Neural cell (in vitro differentiated cells): ENCODE measurements at regions not wholly inside any gene's neighbourhood (a gene's known extent, or its start where the extent isn't known, plus 50 kb on each side); places are given as distances from the start of the nearest gene placed in this dataset.

Source experiments
- H2AFZ ChIP-seq: fragments of 200-600, 300-800 bp; sonication (generic), shearing (Covaris generic); 2 replicates; pipeline ENCODE4 v1.6.0; 2014; ENCODE audit warnings: low read depth, mild to moderate bottlenecking, antibody characterized with exemption, low read length, moderate library complexity
- H3F3A ChIP-seq: fragments of 200-600 bp; shearing (Covaris generic); 2 replicates; pipeline ENCODE4 v1.6.1; 2016; ENCODE audit warnings: mild to moderate bottlenecking, moderate library complexity, mixed read lengths, antibody characterized with exemption, low read length; ENCODE audit not compliant: insufficient read depth, poor library complexity, severe bottlenecking
- H3K27ac ChIP-seq: fragments of 200-600, 300-800 bp; sonication (generic), shearing (Covaris generic); 2 replicates; pipeline ENCODE4 v1.5.1; 2014; ENCODE audit warnings: mild to moderate bottlenecking, low read length, moderate library complexity
- H3K27me3 ChIP-seq: fragments of 300-800, 200-600 bp; sonication (generic), shearing (Covaris generic); 2 replicates; pipeline ENCODE4 v1.6.0; 2014; ENCODE audit warnings: mild to moderate bottlenecking, low read depth, low read length, moderate library complexity; ENCODE audit not compliant: insufficient read depth
- H3K36me3 ChIP-seq: fragments of 300-800, 200-600 bp; sonication (generic), shearing (Covaris generic); 2 replicates; pipeline ENCODE4 v1.5.1; 2014; ENCODE audit warnings: mild to moderate bottlenecking, antibody characterized with exemption, low read length, moderate library complexity; ENCODE audit not compliant: insufficient read depth
- H3K4me2 ChIP-seq: fragments of 300-800, 200-600 bp; sonication (generic), shearing (Covaris generic); 2 replicates; pipeline ENCODE4 v1.6.0; 2014; ENCODE audit warnings: mild to moderate bottlenecking, low read length
- H3K4me3 ChIP-seq: fragments of 300-800, 200-600 bp; sonication (generic), shearing (Covaris generic); 2 replicates; pipeline ENCODE4 v1.5.1; 2014; ENCODE audit warnings: mild to moderate bottlenecking, low read length, moderate library complexity
- H3K79me2 ChIP-seq: fragments of 200-600 bp; shearing (Covaris generic); replicated peaks from 2 replicates; pipeline ENCODE4 v1.6.0; 2014; ENCODE audit warnings: mild to moderate bottlenecking, low read length, moderate library complexity; ENCODE audit not compliant: insufficient read depth
- H3K9ac ChIP-seq: fragments of 300-800, 200-600 bp; sonication (generic), shearing (Covaris generic); 2 replicates; pipeline ENCODE4 v1.6.1; 2016; ENCODE audit warnings: mild to moderate bottlenecking, low read length, mixed read lengths
- H3K9me2 ChIP-seq: fragments of 200-600 bp; shearing (Covaris generic); 2 replicates; pipeline ENCODE4 v1.6.1; 2016; ENCODE audit warnings: mild to moderate bottlenecking, low read length, mixed read lengths; ENCODE audit not compliant: insufficient read depth
- H3K9me3 ChIP-seq: fragments of 200-600, 300-800 bp; sonication (generic), shearing (Covaris generic); 2 replicates; pipeline ENCODE4 v1.6.1; 2016; ENCODE audit warnings: mild to moderate bottlenecking, mixed run types, low read length, moderate library complexity, mixed read lengths
- H4K20me1 ChIP-seq: fragments of 200-600 bp; shearing (Covaris generic); 2 replicates; pipeline ENCODE4 v1.6.1; 2016; ENCODE audit warnings: mild to moderate bottlenecking, mixed run types; ENCODE audit not compliant: insufficient read depth
- CTCF ChIP-seq: fragments of 450-650 bp; IDR thresholded peaks from 2 replicates; pipeline ENCODE4 v1.5.1; 2014; ENCODE audit warnings: antibody characterized with exemption, mild to moderate bottlenecking, moderate library complexity; ENCODE audit not compliant: poor library complexity, severe bottlenecking
- EP300 ChIP-seq: fragments of 450-650 bp; conservative IDR thresholded peaks from 2 replicates; pipeline ENCODE4 v1.6.1; 2014; ENCODE audit warnings: antibody characterized with exemption, mild to moderate bottlenecking, moderate library complexity; ENCODE audit not compliant: poor library complexity, severe bottlenecking
- EZH2 ChIP-seq: fragments of 200-600, 300-800 bp; shearing (Covaris generic), sonication (generic); IDR thresholded peaks from 2 replicates; pipeline ENCODE4 v1.6.1; 2014; ENCODE audit warnings: antibody characterized with exemption, low read length, borderline replicate concordance, mild to moderate bottlenecking; ENCODE audit not compliant: insufficient read depth, poor library complexity, severe bottlenecking
- MXI1 ChIP-seq: fragments of 450-650 bp; conservative IDR thresholded peaks from 2 replicates; pipeline ENCODE4 v1.6.1; 2014; ENCODE audit warnings: antibody characterized with exemption, mild to moderate bottlenecking; ENCODE audit not compliant: poor library complexity, severe bottlenecking
- POLR2AphosphoS5 ChIP-seq: IDR thresholded peaks from 2 replicates; pipeline ENCODE4 v1.6.1; 2012
- RAD21 ChIP-seq: fragments of 450-650 bp; conservative IDR thresholded peaks from 2 replicates; pipeline ENCODE4 v1.6.1; 2014; ENCODE audit warnings: antibody characterized with exemption, mild to moderate bottlenecking, moderate library complexity
- REST ChIP-seq: IDR thresholded peaks from 2 replicates; pipeline ENCODE4 v1.6.1; 2012; ENCODE audit warnings: borderline replicate concordance
- SMC3 ChIP-seq: fragments of 450-650 bp; conservative IDR thresholded peaks from 2 replicates; pipeline ENCODE4 v1.6.1; 2014; ENCODE audit warnings: antibody characterized with exemption, mild to moderate bottlenecking, moderate library complexity; ENCODE audit not compliant: poor library complexity
- TAF1 ChIP-seq: IDR thresholded peaks from 2 replicates; pipeline ENCODE4 v1.6.1; 2012; ENCODE audit warnings: low read depth

- Histone ChIP-seq H3K4me2 (no peak overlapping the region), H3K27me3 (no peaks in the 10 kb centered on the region), H3K9me2 (no peaks in the 10 kb centered on the region), H2AFZ (no peak overlapping the region), H4K20me1 (no peaks in the 10 kb centered on the region), H3K36me3 (no peaks in the 10 kb centered on the region), H3K4me3 (no peak overlapping the region), H3K79me2 (no peaks in the 10 kb centered on the region), H3K27ac (no peak overlapping the region), H3K9ac (no peak overlapping the region), H3F3A (no peaks in the 10 kb centered on the region), H3K9me3 (no peaks in the 10 kb centered on the region)
- TF ChIP-seq SMC3 (no peak), RAD21 (no peak), TAF1 (no peak), POLR2AphosphoS5 (no peak), EP300 (no peak), MXI1 (no peak), EZH2 (no peak), REST (no peak)
Observed at GRCh38 chr13:60933638-60934037, 482.0 kb downstream of the PCDH20 start.

GRCh38 chr13:60931858-60932546 lies 483.6 kb downstream of the PCDH20 start:
- H4K20me1 ChIP-seq = no peaks in the 10 kb centered on the region
- H3F3A ChIP-seq = no peaks in the 10 kb centered on the region
- H3K4me2 ChIP-seq = no peak overlapping the region
- H3K27me3 ChIP-seq = no peaks in the 10 kb centered on the region
- no peak overlapping the region for H3K9ac ChIP-seq
- no peaks in the 10 kb centered on the region for H3K79me2 ChIP-seq
- TF ChIP-seq RAD21 = no peak
- no peak for TF ChIP-seq EZH2
- no peak for TF ChIP-seq SMC3
- TF ChIP-seq TAF1 = no peak
- TF ChIP-seq EP300 = no peak
- no peak for TF ChIP-seq REST
- TF ChIP-seq POLR2AphosphoS5 = no peak
- TF ChIP-seq CTCF = no peak
- no peak for TF ChIP-seq MXI1
- no peaks in the 10 kb centered on the region for H3K36me3 ChIP-seq
- H3K4me3 ChIP-seq = no peak overlapping the region
- H2AFZ ChIP-seq = no peak overlapping the region
- no peak overlapping the region for H3K27ac ChIP-seq
- H3K9me3 ChIP-seq = no peaks in the 10 kb centered on the region
- H3K9me2 ChIP-seq = no peaks in the 10 kb centered on the region
